ENCODE measurements at regions not wholly inside any gene's neighbourhood (a gene's known extent, or its start where the extent isn't known, plus 50 kb on each side); places are given as distances from the start of the nearest gene placed in this dataset.
A peak's percentile ranks its signal among the peaks of the same experiment; 100 is the strongest.

DNA sequence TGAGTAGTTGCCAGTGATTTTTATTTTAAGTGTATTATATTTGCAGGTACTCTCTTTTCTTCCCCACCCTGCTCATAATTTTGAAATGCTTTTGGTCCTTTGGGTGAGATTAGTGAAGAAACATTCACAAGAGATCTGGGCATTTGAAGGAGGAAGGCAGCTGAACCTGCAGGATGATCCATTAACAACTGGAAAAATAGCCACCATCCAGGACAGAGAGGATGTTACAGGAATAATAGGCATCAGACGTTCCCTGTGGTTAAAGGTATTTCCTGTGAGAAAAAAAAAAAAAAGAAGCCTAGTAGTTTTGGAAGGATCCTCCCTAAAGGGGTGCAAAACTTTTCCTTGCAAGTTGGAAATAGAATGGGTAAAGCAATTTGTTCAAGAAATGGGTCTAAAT lies 145.3 kb downstream of the SLC38A4 start:
- TF ChIP-seq CTCF (IDR thresholded peaks at IDR 0.05; ENCODE audit: low read depth, low read length): no peak
- H3K27me3 ChIP-seq: peaks cover 9% of the 10 kb centered on the region
- H3K4me3 ChIP-seq (ENCODE audit: low read depth, low read length): no peak overlapping the region
- DNase-seq: no peak
- H3K36me3 ChIP-seq: no peaks in the 10 kb centered on the region
- no peaks in the 10 kb centered on the region for H3K4me1 ChIP-seq
- no peaks in the 10 kb centered on the region; the same call in 1 of the 2 replicates for H3K9me3 ChIP-seq

GRCh38 chr12:46679754-46680153 lies 146.0 kb downstream of the SLC38A4 start:
- no peaks in the 10 kb centered on the region for H3K4me1 ChIP-seq
- H3K9me3 ChIP-seq: no peaks in the 10 kb centered on the region; the same call in 1 of the 2 replicates
- DNase-seq: no peak
- no peak for TF ChIP-seq CTCF (IDR thresholded peaks at IDR 0.05; ENCODE audit: low read depth, low read length)
- no peaks in the 10 kb centered on the region for H3K36me3 ChIP-seq
- peaks cover 15% of the 10 kb centered on the region for H3K27me3 ChIP-seq
- H3K4me3 ChIP-seq (ENCODE audit: low read depth, low read length): no peak overlapping the region

DNA sequence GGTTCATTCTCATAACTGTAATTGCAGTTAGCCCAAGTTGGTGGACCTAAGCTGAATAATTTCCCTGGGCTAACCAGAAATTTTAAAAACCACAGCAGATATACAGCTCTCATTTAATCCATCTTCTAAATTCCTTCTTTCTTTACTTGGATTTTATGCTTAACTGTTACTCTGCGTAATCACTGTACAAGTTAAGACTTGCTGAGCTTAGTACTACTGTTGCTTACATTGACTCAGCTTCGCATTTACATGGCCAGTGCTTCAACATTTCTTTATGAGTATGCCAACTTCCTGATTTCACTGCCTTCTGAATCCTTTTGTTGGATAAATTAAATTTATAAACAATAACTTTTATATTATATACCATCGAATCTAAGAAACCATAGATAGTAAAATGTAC lies 147.4 kb downstream of the SLC38A4 start:
- H3K4me3 ChIP-seq (ENCODE audit: low read depth, low read length): no peak overlapping the region
- DNase-seq: no peak
- no peaks in the 10 kb centered on the region for H3K36me3 ChIP-seq
- no peaks in the 10 kb centered on the region; the same call in 1 of the 2 replicates for H3K9me3 ChIP-seq
- no peaks in the 10 kb centered on the region for H3K4me1 ChIP-seq
- H3K27me3 ChIP-seq: peaks cover 25% of the 10 kb centered on the region
- TF ChIP-seq CTCF (IDR thresholded peaks at IDR 0.05; ENCODE audit: low read depth, low read length): no peak

DNA sequence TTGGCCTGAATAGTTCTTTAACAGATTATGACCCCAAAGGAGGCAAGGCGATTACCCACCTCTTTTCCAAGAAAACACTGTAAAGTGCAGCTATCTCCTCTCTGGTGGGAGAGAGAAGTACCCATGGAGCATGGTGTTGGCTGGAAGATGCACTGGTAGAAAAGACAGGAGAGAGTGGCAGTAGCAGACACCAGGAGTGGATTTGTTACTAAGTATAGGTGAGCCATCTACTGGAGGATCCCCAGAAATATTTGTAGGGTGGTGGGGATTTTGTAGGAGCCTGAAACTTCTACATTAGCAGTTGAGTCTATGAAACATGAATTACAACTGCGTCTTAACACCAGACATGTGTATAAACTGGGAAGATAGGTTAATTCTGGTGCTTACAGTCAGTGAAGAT lies 148.0 kb downstream of the SLC38A4 start:
- Histone ChIP-seq H3K4me1 (no peaks in the 10 kb centered on the region), H3K36me3 (no peaks in the 10 kb centered on the region), H3K27me3 (peaks cover 30% of the 10 kb centered on the region), H3K9me3 (no peaks in the 10 kb centered on the region; the same call in 1 of the 2 replicates), H3K4me3 (ENCODE audit: low read depth, low read length) (no peak overlapping the region)
- peak; percentile 33 for TF ChIP-seq CTCF (IDR thresholded peaks at IDR 0.05; ENCODE audit: low read depth, low read length)
- DNase-seq: no peak

DNA sequence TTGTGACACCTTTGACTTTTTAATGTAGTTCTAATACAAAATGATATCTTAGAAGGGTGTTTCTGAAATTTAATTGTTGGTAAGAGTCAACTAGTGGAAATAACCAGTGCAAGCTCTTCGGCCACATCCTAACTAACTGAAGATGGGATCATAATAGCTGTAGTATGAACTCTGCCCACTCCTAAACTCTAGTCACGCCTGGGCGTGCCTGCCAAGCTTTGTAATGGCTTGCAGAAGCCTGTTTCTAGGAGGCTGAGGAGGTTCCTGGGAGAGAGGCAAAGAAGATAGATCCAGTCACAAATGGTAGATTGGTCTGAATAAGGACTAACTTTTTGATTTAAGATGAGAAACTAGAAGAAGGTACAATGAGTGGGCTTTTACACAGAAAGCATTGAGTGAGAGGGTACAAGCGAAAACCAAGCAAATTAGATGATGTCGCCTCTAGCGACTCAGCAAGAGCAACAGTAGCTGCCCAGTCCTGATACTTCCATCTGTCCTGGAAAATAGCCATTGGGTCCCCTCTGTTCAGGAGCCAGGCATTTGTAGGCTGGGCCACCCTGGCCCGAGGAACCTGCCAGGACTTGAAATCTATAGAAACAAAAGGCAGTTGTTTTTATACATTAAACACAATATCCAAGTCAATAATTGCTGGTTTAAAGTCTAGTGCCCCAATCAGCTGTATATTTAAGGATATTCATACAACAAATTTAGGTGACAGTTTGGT lies 148.8 kb downstream of the SLC38A4 start:
- DNase-seq: no peak
- no peaks in the 10 kb centered on the region for H3K4me1 ChIP-seq

More for the DNA sequence above, 148.8 kb downstream of the SLC38A4 start:
- no peak overlapping the region for H3K4me3 ChIP-seq (ENCODE audit: low read depth, low read length)
- H3K36me3 ChIP-seq: no peaks in the 10 kb centered on the region
- no peaks in the 10 kb centered on the region for H3K9me3 ChIP-seq
- TF ChIP-seq CTCF (IDR thresholded peaks at IDR 0.05; ENCODE audit: low read depth, low read length): no peak
- H3K27me3 ChIP-seq: peaks cover 32% of the 10 kb centered on the region
